Trophoblast cell (in vitro differentiated cells and primary cell): ENCODE measurements at regions not wholly inside any gene's neighbourhood (a gene's known extent, or its start where the extent isn't known, plus 50 kb on each side); places are given as distances from the start of the nearest gene placed in this dataset.
"Not testable (repeated sequence)": the region's sequence is repeated elsewhere in the genome, so short reads cannot be mapped to it uniquely, and the experiment has no call there.

Source experiments
- DNase-seq, 2 donors: peaks; one replicate each; pipeline ENCODE4 v3.0.0-alpha.2; 2016
- H2AFZ ChIP-seq: 2 replicates; pipeline ENCODE4 v1.6.1; 2013; ENCODE audit warnings: low read length, moderate library complexity, mild to moderate bottlenecking; ENCODE audit not compliant: insufficient read depth, poor library complexity
- H2AK5ac ChIP-seq: 2 replicates; pipeline ENCODE4 v1.6.1; 2013; ENCODE audit warnings: mild to moderate bottlenecking, low read length
- H2BK120ac ChIP-seq: 2 replicates; pipeline ENCODE4 v1.6.1; 2013; ENCODE audit warnings: low read length, mild to moderate bottlenecking, moderate library complexity; ENCODE audit not compliant: insufficient read depth, poor library complexity
- H2BK12ac ChIP-seq: 2 replicates; pipeline ENCODE4 v1.6.1; 2013; ENCODE audit warnings: mild to moderate bottlenecking, low read length, moderate library complexity
- H2BK5ac ChIP-seq: 2 replicates; pipeline ENCODE4 v1.6.1; 2013; ENCODE audit warnings: low read length, low read depth, moderate library complexity, mild to moderate bottlenecking; ENCODE audit not compliant: poor library complexity
- H3K14ac ChIP-seq: 2 replicates; pipeline ENCODE4 v1.6.1; 2013; ENCODE audit warnings: mild to moderate bottlenecking, low read length
- H3K18ac ChIP-seq: 2 replicates; pipeline ENCODE4 v1.6.1; 2013; ENCODE audit warnings: mild to moderate bottlenecking, low read length
- H3K23ac ChIP-seq: 2 replicates; pipeline ENCODE4 v1.6.1; 2013; ENCODE audit warnings: low read length
- H3K27ac ChIP-seq: 2 replicates; pipeline ENCODE4 v1.5.1; 2013; ENCODE audit warnings: low read depth, mild to moderate bottlenecking, inconsistent platforms, low read length, moderate library complexity
- H3K27me3 ChIP-seq: 2 replicates; pipeline ENCODE4 v1.6.1; 2013; ENCODE audit warnings: inconsistent platforms, mild to moderate bottlenecking, low read length, moderate library complexity; ENCODE audit not compliant: insufficient read depth
- H3K36me3 ChIP-seq, 2 experiments: 1 replicate in 1 of 2; 2 replicates in 1 of 2; pipeline ENCODE4 v1.6.1; 2013; ENCODE audit warnings: low read length in 2 of 2, mild to moderate bottlenecking in 2 of 2, moderate library complexity in 1 of 2; ENCODE audit not compliant: insufficient read depth in 2 of 2, control insufficient read depth in 1 of 2
- H3K4ac ChIP-seq: 2 replicates; pipeline ENCODE4 v1.6.1; 2013; ENCODE audit warnings: low read depth, mild to moderate bottlenecking, low read length, moderate library complexity
- H3K4me1 ChIP-seq, 2 experiments: 1 replicate in 1 of 2; 2 replicates in 1 of 2; pipeline ENCODE4 v1.6.1; 2013; ENCODE audit warnings: low read length in 2 of 2, mild to moderate bottlenecking in 2 of 2, moderate library complexity in 1 of 2; ENCODE audit not compliant: insufficient read depth in 2 of 2, control insufficient read depth in 1 of 2
- H3K4me2 ChIP-seq: 2 replicates; pipeline ENCODE4 v1.6.1; 2013; ENCODE audit warnings: inconsistent platforms, mild to moderate bottlenecking, low read length, moderate library complexity
- H3K4me3 ChIP-seq: 2 replicates; pipeline ENCODE4 v1.5.1; 2013; ENCODE audit warnings: mild to moderate bottlenecking, low read depth, low read length, inconsistent platforms
- H3K79me1 ChIP-seq: one replicate; pipeline ENCODE4 v1.6.1; 2013; ENCODE audit warnings: low read length
- H3K79me2 ChIP-seq: 2 replicates; pipeline ENCODE4 v1.6.1; 2013; ENCODE audit warnings: low read length, mild to moderate bottlenecking; ENCODE audit not compliant: control insufficient read depth, insufficient read depth, poor library complexity
- H3K9ac ChIP-seq: 2 replicates; pipeline ENCODE4 v1.6.1; 2013; ENCODE audit warnings: mild to moderate bottlenecking, low read length
- H3K9me3 ChIP-seq: 2 replicates; pipeline ENCODE4 v1.6.1; 2013; ENCODE audit warnings: low read depth, mild to moderate bottlenecking, control low read depth, inconsistent platforms, low read length; ENCODE audit not compliant: insufficient read depth
- H4K12ac ChIP-seq: 2 replicates; pipeline ENCODE4 v1.6.1; 2013; ENCODE audit warnings: low read depth, mild to moderate bottlenecking, low read length, moderate library complexity
- H4K8ac ChIP-seq: 2 replicates; pipeline ENCODE4 v1.6.1; 2013; ENCODE audit warnings: low read depth, mild to moderate bottlenecking, low read length, moderate library complexity
- H4K91ac ChIP-seq: one replicate; pipeline ENCODE4 v1.6.1; 2013; ENCODE audit warnings: low read depth, mild to moderate bottlenecking, low read length, moderate library complexity
- WGBS: extraction: QIAGEN DNeasy Blood & Tissue Kit; methylation state at CpG from one replicate; pipeline ENCODE4 v1.1.7; 2013; ENCODE audit warnings: missing lambda C conversion rate; ENCODE audit not compliant: insufficient read length, insufficient coverage; ENCODE audit errors: extremely low coverage; 5-methylcytosine and 5-hydroxymethylcytosine counted together

GRCh38 chr9:65395121-65395520 lies 110.1 kb upstream of the FOXD4L5 start:
- H4K8ac ChIP-seq, H3K36me3 ChIP-seq, H3K27me3 ChIP-seq, H3K27ac ChIP-seq, H3K4me3 ChIP-seq, H3K79me2 ChIP-seq, H2BK5ac ChIP-seq, H3K9ac ChIP-seq, H3K9me3 ChIP-seq, H3K14ac ChIP-seq, H4K91ac ChIP-seq, H4K12ac ChIP-seq, H2AK5ac ChIP-seq, H2BK120ac ChIP-seq, H2AFZ ChIP-seq, H3K4ac ChIP-seq, H3K18ac ChIP-seq, H3K79me1 ChIP-seq, H3K23ac ChIP-seq, H2BK12ac ChIP-seq, H3K4me2 ChIP-seq, DNase-seq, H3K4me1 ChIP-seq: not testable (repeated sequence)
- WGBS: no CpG with 5 or more reads among the region's 25 CpGs

- H3K27ac ChIP-seq, H3K27me3 ChIP-seq, H3K9me3 ChIP-seq, H3K4me2 ChIP-seq, H4K12ac ChIP-seq, H4K91ac ChIP-seq, H3K79me1 ChIP-seq, H2AFZ ChIP-seq, H3K18ac ChIP-seq, H3K9ac ChIP-seq, DNase-seq, H3K4me1 ChIP-seq, H2AK5ac ChIP-seq, H3K14ac ChIP-seq, H3K23ac ChIP-seq, H3K4ac ChIP-seq, H2BK120ac ChIP-seq, H2BK12ac ChIP-seq, H3K36me3 ChIP-seq, H3K79me2 ChIP-seq, H3K4me3 ChIP-seq, H4K8ac ChIP-seq, H2BK5ac ChIP-seq: not testable (repeated sequence)
- no CpG with 5 or more reads among the region's 12 CpGs for WGBS
Observed at GRCh38 chr9:65393111-65393810, 108.3 kb upstream of the FOXD4L5 start.

- H3K14ac ChIP-seq, DNase-seq, H3K27me3 ChIP-seq, H3K9ac ChIP-seq, H3K27ac ChIP-seq, H3K4me2 ChIP-seq, H3K79me2 ChIP-seq, H2BK12ac ChIP-seq, H4K91ac ChIP-seq, H2AFZ ChIP-seq, H2BK5ac ChIP-seq, H3K4me3 ChIP-seq, H2BK120ac ChIP-seq, H4K12ac ChIP-seq, H3K4ac ChIP-seq, H3K4me1 ChIP-seq, H4K8ac ChIP-seq, H2AK5ac ChIP-seq, H3K9me3 ChIP-seq, H3K23ac ChIP-seq, H3K79me1 ChIP-seq, H3K36me3 ChIP-seq, H3K18ac ChIP-seq: not testable (repeated sequence)
- WGBS: no CpG with 5 or more reads among the region's 6 CpGs
Observed at GRCh38 chr9:65392611-65393010, 107.6 kb upstream of the FOXD4L5 start.

- not testable (repeated sequence) for H2BK5ac ChIP-seq, H3K4me3 ChIP-seq, DNase-seq, H3K9ac ChIP-seq, H3K79me2 ChIP-seq, H3K36me3 ChIP-seq, H4K12ac ChIP-seq, H3K9me3 ChIP-seq, H3K23ac ChIP-seq, H2BK12ac ChIP-seq, H3K18ac ChIP-seq, H3K4ac ChIP-seq, H3K4me1 ChIP-seq, H3K79me1 ChIP-seq, H2AK5ac ChIP-seq, H2BK120ac ChIP-seq, H2AFZ ChIP-seq, H3K14ac ChIP-seq, H3K27ac ChIP-seq, H3K27me3 ChIP-seq, H4K91ac ChIP-seq, H4K8ac ChIP-seq, H3K4me2 ChIP-seq
- WGBS: no CpG with 5 or more reads among the region's 17 CpGs
Observed at GRCh38 chr9:65389710-65390109, 104.7 kb upstream of the FOXD4L5 start.
